ENCODE measurements at regions not wholly inside any gene's neighbourhood (a gene's known extent, or its start where the extent isn't known, plus 50 kb on each side); places are given as distances from the start of the nearest gene placed in this dataset.
"Not testable (repeated sequence)": the region's sequence is repeated elsewhere in the genome, so short reads cannot be mapped to it uniquely, and the experiment has no call there.

- Mint-ChIP-seq H3K27me3 (ENCODE audit: unreplicated experiment) (peaks cover 1% of the 10 kb centered on the region), H3K27ac (ENCODE audit: unreplicated experiment) (no peak overlapping the region), H3K4me1 (ENCODE audit: unreplicated experiment) (no peaks in the 10 kb centered on the region), H3K4me3 (ENCODE audit: unreplicated experiment) (no peak overlapping the region), H3K9me3 (ENCODE audit: unreplicated experiment) (no peaks in the 10 kb centered on the region), H3K36me3 (ENCODE audit: low read depth, unreplicated experiment) (no peaks in the 10 kb centered on the region)
- TF ChIP-seq CTCF (IDR thresholded peaks at IDR 0.05; ENCODE audit: unreplicated experiment), result no peak
- DNase-seq (ENCODE audit: low spot score), result no peak
These were observed 224.9 kb upstream of the AUTS2 start for GRCh38 chr7:69373171-69374043.

- no peak for DNase-seq (ENCODE audit: low spot score)
These were observed 224.2 kb upstream of the AUTS2 start for GRCh38 chr7:69374044-69374425.

GRCh38 chr7:69377191-69377590 is 221.1 kb upstream of the AUTS2 start:
- Mint-ChIP-seq H3K4me1 (ENCODE audit: unreplicated experiment) (no peaks in the 10 kb centered on the region), H3K27me3 (ENCODE audit: unreplicated experiment) (no peaks in the 10 kb centered on the region), H3K36me3 (ENCODE audit: low read depth, unreplicated experiment) (no peaks in the 10 kb centered on the region), H3K27ac (ENCODE audit: unreplicated experiment) (no peak overlapping the region), H3K4me3 (ENCODE audit: unreplicated experiment) (no peak overlapping the region), H3K9me3 (ENCODE audit: unreplicated experiment) (no peaks in the 10 kb centered on the region)
- no peak for DNase-seq (ENCODE audit: low spot score)
- TF ChIP-seq CTCF (IDR thresholded peaks at IDR 0.05; ENCODE audit: unreplicated experiment), result no peak

More at GRCh38 chr7:69374044-69374425, 224.2 kb upstream of the AUTS2 start:
- no peak for TF ChIP-seq CTCF (IDR thresholded peaks at IDR 0.05; ENCODE audit: unreplicated experiment)
- peaks cover 1% of the 10 kb centered on the region for H3K27me3 Mint-ChIP-seq (ENCODE audit: unreplicated experiment)
- H3K4me3 Mint-ChIP-seq (ENCODE audit: unreplicated experiment), result no peak overlapping the region
- H3K4me1 Mint-ChIP-seq (ENCODE audit: unreplicated experiment), result no peaks in the 10 kb centered on the region
- no peaks in the 10 kb centered on the region for H3K36me3 Mint-ChIP-seq (ENCODE audit: low read depth, unreplicated experiment)
- no peak overlapping the region for H3K27ac Mint-ChIP-seq (ENCODE audit: unreplicated experiment)
- H3K9me3 Mint-ChIP-seq (ENCODE audit: unreplicated experiment), result no peaks in the 10 kb centered on the region

- DNase-seq (ENCODE audit: low spot score), result no peak
- Mint-ChIP-seq H3K27ac (ENCODE audit: unreplicated experiment) (no peak overlapping the region), H3K4me1 (ENCODE audit: unreplicated experiment) (no peaks in the 10 kb centered on the region), H3K4me3 (ENCODE audit: unreplicated experiment) (no peak overlapping the region), H3K27me3 (ENCODE audit: unreplicated experiment) (no peaks in the 10 kb centered on the region), H3K36me3 (ENCODE audit: low read depth, unreplicated experiment) (no peaks in the 10 kb centered on the region), H3K9me3 (ENCODE audit: unreplicated experiment) (no peaks in the 10 kb centered on the region)
- TF ChIP-seq CTCF (IDR thresholded peaks at IDR 0.05; ENCODE audit: unreplicated experiment), result no peak
These were observed 209.7 kb upstream of the AUTS2 start for GRCh38 chr7:69388452-69389137.

- H3K9me3 Mint-ChIP-seq (ENCODE audit: unreplicated experiment), result no peaks in the 10 kb centered on the region
- H3K4me1 Mint-ChIP-seq (ENCODE audit: unreplicated experiment), result no peaks in the 10 kb centered on the region
- H3K36me3 Mint-ChIP-seq (ENCODE audit: low read depth, unreplicated experiment), result no peaks in the 10 kb centered on the region
- DNase-seq (ENCODE audit: low spot score), result no peak
- H3K27me3 Mint-ChIP-seq (ENCODE audit: unreplicated experiment), result peaks cover under 1% of the 10 kb centered on the region
- no peak overlapping the region for H3K4me3 Mint-ChIP-seq (ENCODE audit: unreplicated experiment)
- TF ChIP-seq CTCF (IDR thresholded peaks at IDR 0.05; ENCODE audit: unreplicated experiment), result no peak
- H3K27ac Mint-ChIP-seq (ENCODE audit: unreplicated experiment), result no peak overlapping the region
These were observed 209.1 kb upstream of the AUTS2 start for GRCh38 chr7:69389216-69389615.

- H3K36me3 Mint-ChIP-seq (ENCODE audit: low read depth, unreplicated experiment); H3K4me3 Mint-ChIP-seq (ENCODE audit: unreplicated experiment); H3K27ac Mint-ChIP-seq (ENCODE audit: unreplicated experiment); H3K27me3 Mint-ChIP-seq (ENCODE audit: unreplicated experiment); H3K4me1 Mint-ChIP-seq (ENCODE audit: unreplicated experiment); H3K9me3 Mint-ChIP-seq (ENCODE audit: unreplicated experiment); DNase-seq (ENCODE audit: low spot score): not testable (repeated sequence)
These were observed 204.4 kb upstream of the AUTS2 start for GRCh38 chr7:69393912-69394311.
